ENCODE measurements at regions not wholly inside any gene's neighbourhood (a gene's known extent, or its start where the extent isn't known, plus 50 kb on each side); places are given as distances from the start of the nearest gene placed in this dataset.
"Not testable (repeated sequence)": the region's sequence is repeated elsewhere in the genome, so short reads cannot be mapped to it uniquely, and the experiment has no call there.

DNA sequence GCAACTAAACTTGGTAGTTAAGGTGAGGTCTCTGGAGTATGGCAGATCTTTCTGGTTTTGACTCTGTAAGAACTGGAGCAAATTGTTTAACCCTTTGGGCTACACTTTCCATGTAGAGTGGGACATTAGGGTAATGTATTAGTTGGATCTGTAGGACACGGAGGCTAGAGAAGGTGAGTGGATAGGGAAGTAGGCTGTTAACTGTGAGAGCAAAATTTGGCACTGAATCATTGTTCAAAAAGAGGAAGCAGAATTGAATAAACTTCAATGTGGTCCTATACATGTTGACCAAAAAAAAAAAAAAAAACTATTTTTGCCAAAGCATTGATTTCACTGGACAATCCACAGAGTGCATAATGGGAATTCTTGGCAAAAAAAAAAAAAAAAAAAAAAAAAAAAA lies 370.2 kb upstream of the CHORDC1 start:
- no peak for DNase-seq

DNA sequence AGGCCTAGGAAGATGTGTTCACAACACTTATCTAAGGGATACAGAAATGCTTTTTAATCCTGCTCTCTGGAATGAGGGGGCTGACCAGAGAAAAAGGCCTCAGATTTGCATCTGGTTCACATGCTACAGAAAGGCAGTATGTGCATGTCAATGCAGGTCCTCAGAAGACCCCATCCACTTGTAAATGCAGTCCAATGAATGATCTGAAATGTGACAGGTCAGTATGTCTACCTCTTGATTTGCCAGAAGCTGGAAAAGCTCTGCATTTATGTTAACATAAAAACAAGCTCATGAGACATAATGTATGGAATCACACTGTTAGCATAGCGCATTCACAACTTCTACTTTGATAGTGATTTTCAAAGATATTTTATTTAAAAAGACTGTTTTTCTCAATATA lies 367.4 kb upstream of the CHORDC1 start:
- DNase-seq, result no peak

DNA sequence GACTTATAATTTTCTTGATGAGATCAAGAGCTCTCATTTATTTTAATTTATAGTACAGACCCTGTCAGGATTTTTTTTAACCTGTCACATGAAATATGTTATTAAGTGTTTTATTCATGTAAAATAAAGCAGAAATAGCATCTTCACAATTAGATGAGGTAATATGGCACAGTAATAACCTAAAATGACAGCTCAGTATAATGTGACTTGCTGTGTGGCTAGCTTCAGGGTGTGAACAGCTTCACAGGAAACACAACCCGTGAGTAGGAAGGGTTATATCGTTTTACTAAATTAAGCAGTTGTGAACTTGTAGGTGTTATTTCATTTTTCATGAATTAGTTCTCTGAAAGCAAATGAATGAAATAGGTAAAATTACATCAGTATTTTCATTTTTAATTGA lies 366.9 kb upstream of the CHORDC1 start:
- no peak for DNase-seq

DNA sequence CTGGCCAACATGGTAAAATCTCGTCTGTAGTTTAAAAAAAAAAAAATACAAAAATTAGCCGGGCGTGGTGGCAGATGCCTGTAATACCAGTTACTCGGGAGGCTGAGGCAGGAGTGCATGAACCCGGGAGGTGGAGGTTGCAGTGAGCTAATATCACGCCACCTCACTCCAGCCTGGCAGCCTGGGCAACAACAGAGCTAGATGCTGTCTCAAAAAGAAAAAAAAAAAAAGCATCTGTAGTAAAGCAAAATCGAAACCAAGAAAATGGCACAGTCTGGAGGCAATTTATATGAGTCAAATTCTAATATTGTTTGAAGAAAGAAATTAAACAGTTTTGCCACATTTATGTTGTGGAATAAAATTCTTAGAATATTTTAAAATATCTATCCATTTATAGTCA lies 365.0 kb upstream of the CHORDC1 start:
- no peak for DNase-seq

DNA sequence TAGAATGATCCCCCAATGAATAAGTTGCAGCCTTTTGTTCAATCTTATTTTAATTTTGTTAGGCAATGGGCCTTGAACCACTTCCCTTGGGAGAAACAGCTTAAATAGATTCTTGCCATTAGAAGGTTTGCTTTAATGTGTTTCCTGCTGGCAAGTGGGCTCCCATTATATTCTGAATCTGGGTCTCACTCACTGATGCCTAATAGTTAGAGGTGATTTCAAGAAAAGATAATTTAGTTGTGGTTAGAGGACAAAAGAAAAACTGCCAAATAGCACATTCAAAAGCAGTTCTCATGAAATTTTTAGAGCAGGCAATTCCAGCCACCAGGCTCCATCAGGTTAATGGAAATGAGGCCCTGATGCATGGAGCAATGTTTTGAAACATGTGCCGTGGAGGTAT lies 362.6 kb upstream of the CHORDC1 start:
- DNase-seq, result no peak

DNA sequence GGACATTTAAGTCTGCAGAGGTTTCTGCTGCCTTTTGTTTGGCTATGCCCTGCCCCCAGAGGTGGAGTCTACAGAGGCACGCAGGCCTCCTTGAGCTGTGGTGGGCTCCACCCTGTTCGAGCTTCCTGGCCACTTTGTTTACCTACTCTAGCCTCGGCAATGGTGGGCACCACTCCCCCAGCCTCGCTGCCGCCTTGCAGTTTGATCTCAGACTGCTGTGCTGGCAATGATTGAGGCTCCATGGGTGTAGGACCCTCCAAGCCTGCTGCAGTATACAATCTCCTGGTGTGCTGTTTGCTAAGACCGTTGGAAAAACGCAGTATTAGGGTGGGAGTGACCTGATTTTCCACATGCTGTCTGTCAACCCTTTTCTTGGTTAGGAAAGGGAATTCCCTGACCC lies 360.1 kb upstream of the CHORDC1 start:
- not testable (repeated sequence) for DNase-seq

DNA sequence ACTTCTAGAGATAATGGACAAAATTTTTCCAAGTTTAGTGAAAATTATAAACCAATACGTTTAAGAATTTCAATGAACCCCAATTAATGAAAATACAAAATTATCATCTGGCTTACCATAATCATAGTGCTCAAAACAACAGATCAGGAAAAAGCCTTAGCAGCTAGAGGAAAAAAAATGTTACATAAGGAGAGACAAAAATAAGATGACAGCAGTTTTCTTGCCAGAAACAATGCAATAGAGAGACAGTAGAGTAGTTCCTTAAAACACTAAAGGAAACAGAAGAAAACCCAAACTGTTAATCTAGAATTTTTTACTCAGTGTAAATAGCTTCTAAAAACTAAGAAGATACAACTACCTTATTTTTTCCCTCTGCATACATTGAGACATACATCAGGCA lies 341.7 kb upstream of the CHORDC1 start:
- no peak for DNase-seq

DNA sequence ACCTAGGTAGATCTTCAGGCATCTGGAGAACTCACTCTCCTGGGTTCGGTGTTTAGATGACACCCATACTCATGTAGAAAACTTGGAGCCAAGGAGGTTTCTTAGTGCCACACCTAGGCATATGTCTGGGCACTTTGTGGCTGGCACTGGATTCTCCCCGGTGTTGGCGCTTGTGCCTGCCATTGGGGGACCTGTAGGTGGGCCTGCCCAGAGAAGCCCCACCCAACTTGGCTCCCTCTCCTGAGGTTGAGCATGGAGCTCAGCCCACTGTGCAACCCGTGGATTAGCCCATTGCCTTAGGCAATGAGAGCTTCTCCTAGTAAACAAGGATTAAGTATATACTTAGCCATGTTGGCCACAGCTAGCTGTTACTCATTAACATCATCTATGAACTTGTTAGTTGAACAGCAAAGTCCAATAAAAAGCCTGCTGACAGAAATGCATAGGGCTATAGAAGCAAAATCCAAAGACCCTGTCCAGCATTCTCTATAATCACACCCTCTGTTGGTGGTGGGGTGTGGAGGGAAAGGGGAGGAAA lies 335.5 kb upstream of the CHORDC1 start:
- no peak for DNase-seq

DNA sequence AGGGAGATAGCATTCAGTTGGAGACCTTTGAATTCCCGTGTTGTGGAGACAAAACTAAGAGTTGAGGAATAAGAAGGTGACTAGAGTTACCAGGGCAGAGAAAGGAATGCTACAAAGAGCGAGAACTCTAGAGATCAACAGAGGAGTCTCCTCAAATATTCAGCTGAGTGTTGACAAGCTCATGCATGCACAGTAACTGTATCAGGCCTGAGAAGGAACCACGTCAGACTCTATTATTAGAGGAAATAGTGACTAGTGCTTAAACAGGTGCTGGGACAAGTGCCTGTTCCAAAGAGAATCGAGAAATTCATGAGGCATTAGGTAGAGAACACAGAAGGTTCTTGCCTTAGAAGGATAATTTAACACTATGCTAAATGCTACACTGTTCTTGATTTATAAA lies 333.8 kb upstream of the CHORDC1 start:
- no peak for DNase-seq

DNA sequence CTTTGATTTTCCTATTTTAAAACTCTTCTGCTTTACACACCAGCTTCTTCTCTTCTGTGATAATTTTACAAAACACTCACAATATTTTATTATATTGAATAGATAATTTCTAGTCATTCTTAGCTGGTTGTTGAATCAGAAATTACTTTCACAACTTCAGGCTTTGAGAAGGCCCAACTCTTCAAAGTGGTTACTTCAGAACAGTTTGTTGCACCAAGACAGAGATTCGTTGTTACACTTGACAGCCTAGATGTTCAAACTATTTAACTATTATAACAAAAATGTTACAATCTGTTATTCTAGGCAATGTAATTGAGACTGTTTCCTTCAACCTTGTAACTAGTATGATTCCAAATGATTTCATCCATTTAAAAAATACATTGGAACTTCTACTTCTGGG lies 333.2 kb upstream of the CHORDC1 start:
- no peak for DNase-seq

DNA sequence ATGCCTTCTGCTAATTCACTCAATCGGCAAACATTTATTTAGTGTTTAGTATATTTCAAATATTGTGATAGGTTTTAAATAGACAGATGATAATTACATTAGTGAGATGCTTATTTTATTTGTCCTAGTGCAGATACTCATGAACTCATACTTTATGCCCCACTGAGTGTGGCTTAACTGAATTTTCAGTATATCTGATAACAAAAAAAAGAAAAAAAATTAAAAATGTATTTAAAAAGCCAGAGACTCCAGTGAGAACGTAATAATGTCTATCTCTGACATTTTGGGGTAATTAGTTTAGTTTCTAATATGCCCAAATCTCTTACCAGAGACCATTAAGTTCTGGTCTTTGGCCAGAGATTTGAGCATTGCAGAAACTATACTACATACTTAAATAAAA lies 332.6 kb upstream of the CHORDC1 start:
- DNase-seq, result no peak

DNA sequence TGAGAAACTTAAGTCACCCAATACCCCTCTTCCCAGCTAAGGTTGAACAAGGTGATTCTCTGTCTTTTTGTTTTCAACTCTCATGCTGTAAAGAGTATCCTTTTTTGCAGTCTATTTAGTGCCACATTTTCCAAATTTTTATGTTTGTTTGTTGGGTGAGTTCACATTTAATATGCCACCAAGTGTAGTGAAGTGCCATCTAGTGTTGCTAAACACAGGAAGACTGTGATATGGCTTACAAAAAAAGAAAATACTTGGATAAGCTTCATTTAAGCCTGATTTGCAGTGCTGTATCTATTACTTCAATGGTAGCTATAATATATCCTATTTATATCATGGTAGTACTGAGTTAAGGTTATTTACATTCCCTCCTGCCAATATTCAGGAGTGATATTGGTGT lies 319.2 kb upstream of the CHORDC1 start:
- DNase-seq, result no peak

DNA sequence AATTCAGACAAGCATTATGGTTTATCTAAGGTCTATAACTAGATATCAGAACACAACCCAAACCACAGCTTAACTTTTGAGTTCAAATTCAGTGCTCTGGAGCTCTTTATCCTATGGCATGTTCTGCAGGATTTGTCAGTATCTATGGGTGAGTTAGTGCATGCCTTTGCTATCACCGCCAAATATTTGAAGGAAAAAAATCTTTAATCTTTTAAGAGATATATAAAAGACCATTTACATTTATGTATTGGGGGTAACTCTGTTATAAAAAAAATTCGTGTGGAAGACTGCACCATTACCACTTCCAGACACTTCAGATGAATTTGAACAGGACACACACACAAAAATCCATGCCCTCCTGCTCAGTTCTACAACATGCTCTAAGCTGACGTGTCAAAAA lies 313.5 kb upstream of the CHORDC1 start:
- DNase-seq, result no peak

DNA sequence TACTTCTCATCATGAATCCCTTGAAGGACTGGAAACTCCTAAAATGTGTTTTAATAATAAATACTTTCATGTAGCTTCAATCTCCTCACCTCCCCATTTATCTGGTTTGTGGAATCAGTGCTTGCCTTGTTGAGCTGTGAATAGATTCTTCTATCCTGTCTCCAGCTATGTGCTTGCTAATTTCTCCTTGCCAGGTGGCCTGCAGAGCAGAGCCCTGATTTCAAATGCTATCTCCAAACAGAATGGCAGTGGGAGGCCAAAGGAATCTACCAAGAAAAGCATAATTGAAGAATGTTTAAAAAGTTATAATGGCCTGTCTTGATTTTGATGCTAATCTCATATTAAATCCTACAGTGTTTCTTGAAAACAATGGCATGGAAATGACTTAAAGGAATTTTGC lies 309.3 kb upstream of the CHORDC1 start:
- DNase-seq, result no peak

DNA sequence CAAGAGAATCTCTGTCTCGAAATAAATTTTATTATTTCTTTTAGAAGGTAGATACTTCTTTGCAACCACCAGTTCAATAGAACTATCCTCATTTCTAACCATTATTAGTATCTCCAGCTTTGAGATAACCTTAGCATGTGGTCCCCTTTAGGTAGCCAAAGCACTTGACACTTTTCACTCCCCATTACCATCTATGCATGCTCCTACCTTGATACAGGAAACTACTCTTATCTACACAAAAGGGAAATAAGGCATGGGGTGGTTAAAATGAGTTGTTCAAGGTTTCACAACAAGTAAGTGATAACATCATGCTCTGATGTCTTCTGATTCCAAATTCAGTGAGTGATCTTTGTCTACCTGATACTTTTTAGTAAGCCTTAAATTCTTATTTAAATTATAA lies 308.2 kb upstream of the CHORDC1 start:
- DNase-seq, result no peak

DNA sequence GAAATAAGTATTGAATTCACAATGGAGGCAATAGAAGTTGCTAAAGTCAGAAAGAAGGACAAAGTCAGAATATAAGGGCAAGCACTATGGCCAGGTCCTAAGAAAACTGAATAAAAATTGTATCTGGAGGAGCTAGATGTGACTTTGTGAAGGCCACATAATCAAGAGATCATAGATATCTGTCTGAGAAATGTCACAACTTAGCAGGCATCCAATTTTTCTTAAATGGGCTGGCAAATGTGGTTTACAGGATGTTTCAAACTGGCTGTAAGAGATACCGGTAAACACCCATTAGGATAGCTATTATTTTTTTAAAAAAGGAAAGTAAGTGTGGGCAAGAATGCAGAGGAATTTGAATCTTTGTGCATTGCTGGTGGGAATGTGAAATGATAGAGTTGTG lies 303.1 kb upstream of the CHORDC1 start:
- no peak for DNase-seq

DNA sequence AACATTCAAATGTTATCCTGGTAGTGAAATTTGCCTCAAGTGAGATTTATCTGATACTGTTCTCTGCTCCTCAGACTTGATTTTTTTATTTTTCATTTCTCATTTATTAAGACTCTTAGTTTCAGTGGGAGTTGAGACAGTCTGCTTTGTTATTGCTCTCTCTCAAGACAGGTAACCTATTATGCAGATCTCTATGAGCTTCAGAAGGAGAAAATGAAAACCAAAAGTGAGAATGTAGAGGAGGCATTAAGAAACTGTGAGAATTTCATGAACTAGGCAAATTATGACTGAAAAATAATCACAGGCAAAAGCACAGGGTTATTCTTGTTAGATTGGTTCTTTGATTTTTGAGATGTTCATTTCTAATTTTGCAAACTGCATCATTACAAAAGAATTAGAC lies 290.0 kb upstream of the CHORDC1 start:
- DNase-seq, result no peak

DNA sequence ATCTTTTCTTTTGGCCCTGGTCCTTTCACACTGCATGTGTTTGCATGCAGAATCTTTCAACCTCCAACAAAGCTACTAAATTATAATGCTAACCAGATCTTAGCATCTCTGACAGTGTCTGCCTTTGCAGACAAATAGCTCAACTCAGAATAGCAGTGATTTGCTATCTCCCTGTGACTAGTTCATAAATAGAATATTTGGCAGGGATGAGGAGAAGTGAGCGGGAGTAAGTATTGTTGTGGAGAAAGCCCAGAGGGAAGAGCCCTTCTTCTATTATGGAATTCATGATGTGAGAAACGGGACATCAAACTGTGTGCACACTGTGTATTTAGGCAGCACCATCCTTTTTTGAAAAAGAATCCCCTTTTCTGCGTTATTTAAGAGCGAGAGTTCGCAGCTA lies 288.0 kb upstream of the CHORDC1 start:
- DNase-seq, result no peak

DNA sequence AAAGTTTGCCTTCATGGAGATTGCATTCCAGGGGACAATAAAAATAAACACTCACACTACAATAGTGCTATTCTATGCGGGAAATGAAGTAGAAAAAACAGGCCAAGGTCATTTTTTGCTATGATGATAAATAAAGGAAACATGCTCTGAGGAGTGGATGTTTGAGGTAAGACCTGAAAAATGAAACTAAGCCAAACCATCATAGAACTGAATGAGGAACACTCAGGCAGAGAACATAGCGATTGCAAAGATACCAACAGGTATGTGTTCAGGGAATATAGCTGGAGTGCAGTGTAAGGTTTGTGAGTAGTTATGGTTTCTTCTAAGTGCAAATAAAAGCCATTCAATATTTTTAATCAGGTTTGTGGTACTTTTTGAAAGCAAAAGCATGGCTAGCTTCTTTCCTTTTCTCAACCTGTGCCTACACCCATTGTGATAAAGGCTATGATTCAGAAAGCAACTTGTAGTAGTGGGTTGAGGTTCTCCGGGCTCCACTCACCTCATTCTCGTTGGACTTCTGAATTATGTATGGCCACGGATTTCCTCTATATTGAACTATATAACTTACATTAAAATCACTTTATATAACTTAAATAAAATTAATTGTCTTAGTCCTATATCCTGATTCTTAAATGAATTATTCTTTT lies 278.2 kb upstream of the CHORDC1 start:
- no peak for DNase-seq

DNA sequence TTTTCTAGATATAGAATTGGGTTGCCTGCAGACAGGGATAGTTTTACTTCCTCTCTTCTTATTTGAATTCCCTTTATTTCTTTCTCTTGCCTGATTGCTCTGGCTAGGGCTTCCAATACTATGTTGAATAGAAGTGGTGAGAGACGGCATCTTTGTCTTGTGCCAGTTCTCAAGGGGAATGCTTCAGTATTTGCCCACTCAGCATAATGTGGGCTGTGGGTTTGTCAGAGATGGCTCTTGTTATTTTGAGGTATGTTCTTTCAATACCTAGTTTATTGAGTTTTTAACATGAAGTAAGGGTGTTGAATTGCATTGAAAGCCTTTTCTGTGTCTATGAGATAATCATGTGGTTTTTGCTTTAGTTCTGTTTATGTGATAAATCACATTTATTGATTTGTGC lies 273.9 kb upstream of the CHORDC1 start:
- DNase-seq, result no peak

DNA sequence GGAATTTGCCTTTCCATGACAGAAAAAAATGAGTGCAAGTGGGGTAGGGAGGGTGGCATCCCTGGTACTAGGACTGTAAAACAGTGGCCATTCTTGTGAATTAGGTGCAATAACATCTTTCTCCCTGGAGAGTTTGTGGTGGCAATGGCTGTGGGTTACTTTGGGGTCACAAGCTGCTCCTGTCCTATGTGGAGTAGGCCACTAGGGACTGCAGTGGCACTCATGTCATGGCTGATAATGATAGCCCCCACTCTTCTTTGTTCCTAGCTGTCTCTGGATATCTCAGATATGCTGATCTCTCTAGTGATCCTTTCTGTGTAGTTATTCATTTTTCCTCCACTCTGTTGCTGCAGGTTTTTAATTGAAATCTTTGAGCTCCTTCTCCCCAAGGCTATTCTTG lies 270.5 kb upstream of the CHORDC1 start:
- no peak for DNase-seq

DNA sequence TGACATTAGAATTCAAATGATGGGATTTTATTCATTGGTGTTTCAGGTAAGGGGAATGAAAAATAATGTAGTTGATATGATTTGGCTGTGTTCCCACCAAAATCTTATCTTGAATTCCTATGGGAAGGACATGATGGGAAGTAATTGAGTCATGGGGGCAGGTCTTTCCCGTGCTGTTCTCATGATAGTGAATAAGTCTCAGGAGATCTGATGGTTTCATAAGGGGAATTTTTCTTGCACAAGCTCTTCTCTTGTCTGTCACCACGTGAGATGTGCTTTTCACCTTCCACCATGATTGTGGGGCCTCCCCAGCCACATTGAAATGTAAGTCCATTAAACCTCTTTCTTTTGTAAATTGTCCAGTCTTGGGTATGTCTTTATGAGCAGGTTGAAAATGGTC lies 268.6 kb upstream of the CHORDC1 start:
- no peak for DNase-seq

DNA sequence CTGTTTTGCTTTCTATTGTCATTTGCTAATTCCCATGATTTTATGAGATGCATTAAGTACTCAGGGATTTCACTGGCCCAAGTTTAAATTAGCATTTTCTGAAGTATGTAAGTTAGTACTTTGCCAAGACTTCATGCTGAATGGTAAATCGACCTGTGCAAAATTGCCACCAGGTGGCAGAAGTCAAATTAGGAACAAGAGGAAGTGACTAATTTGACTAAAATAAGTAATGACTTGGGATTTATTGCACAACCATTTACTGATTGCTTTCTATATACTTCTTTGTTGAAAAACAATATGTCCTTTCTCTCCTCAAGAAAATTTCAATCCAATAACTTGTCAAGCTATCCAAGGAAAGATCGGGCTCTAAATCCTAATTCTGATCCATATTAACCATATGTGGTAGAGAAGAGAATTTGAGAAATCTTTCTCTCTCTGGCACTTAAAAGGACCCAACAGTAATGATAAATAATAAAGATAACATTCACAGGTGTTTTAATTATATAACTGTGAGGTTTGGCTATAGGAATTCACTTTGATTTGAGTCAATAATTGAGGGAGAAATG lies 253.7 kb upstream of the CHORDC1 start:
- DNase-seq, result peak; percentile 1

DNA sequence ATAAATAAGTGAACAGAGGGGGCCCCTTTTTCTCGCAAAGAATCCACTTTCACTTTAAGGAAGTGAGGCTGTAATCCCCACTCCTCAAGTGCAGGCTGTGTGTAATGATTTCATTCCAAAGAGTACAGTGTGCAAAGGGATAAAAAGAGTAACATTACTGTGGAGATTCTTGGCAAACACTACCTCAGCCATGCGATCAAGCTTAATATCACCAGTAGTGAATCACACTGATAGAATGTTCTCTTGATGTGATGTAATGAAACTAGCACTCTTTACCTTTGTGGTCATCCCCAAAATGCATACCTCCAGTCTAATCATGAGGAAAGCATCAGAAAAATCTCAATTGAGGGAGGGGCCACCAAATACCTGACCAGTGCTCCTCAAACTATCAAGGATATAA lies 246.1 kb upstream of the CHORDC1 start:
- DNase-seq, result no peak

DNA sequence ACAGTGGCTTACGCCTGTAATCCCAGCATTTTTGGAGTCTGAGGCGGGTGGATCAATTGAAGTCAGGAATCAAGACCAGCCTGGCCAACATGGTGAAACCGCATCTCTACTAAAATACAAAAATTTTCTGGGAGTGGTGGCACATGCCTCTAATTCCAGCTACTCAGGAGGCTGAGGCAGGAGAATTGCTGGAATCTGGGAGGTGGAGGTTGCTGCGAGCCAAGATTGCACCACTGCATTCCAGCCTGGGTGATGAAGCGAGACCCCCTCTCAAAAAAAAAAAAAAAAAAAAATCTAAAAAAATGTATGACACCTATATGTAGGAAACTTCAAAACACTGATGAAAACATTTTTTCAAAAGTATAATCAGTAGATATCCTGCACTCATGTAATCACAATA lies 242.7 kb upstream of the CHORDC1 start:
- no peak for DNase-seq

Measured in EL (cell line).